Activated naive CD8-positive, alpha-beta T cell treated with anti-CD3 and anti-CD28 coated beads for 36 hours (primary cell): ENCODE measurements at regions not wholly inside any gene's neighbourhood (a gene's known extent, or its start where the extent isn't known, plus 50 kb on each side); places are given as distances from the start of the nearest gene placed in this dataset.

ENCODE experiments used
- DNase-seq: peaks from one replicate; pipeline ENCODE4 v3.0.0; 2021
- H3K27ac Mint-ChIP-seq: one replicate; pipeline ENCODE4 v1.8.0; 2022; ENCODE audit warnings: mild to moderate bottlenecking, moderate library complexity, mixed read lengths
- H3K27me3 Mint-ChIP-seq: one replicate; pipeline ENCODE4 v1.8.0; 2022; ENCODE audit warnings: mild to moderate bottlenecking, mixed read lengths
- H3K36me3 Mint-ChIP-seq: one replicate; pipeline ENCODE4 v1.8.0; 2021; ENCODE audit warnings: mild to moderate bottlenecking, mixed read lengths
- H3K4me1 Mint-ChIP-seq: one replicate; pipeline ENCODE4 v1.8.0; 2021; ENCODE audit warnings: mixed read lengths
- H3K4me3 Mint-ChIP-seq: one replicate; pipeline ENCODE4 v1.8.0; 2022; ENCODE audit warnings: mild to moderate bottlenecking, moderate library complexity, mixed read lengths
- H3K9me3 Mint-ChIP-seq: one replicate; pipeline ENCODE4 v1.8.0; 2022; ENCODE audit warnings: mixed read lengths

- no peak overlapping the region for H3K27ac Mint-ChIP-seq
- DNase-seq, result no peak
- H3K4me3 Mint-ChIP-seq, result no peak overlapping the region
- peaks cover 2% of the 10 kb centered on the region for H3K4me1 Mint-ChIP-seq
- peaks cover 51% of the 10 kb centered on the region for H3K27me3 Mint-ChIP-seq
- H3K9me3 Mint-ChIP-seq, result no peaks in the 10 kb centered on the region
- no peaks in the 10 kb centered on the region for H3K36me3 Mint-ChIP-seq
Observed at GRCh38 chr19:30695171-30695875, 323.1 kb downstream of the ZNF536 start.

GRCh38 chr19:30694156-30694755 lies 322.1 kb downstream of the ZNF536 start:
- peaks cover 59% of the 10 kb centered on the region for H3K27me3 Mint-ChIP-seq
- H3K36me3 Mint-ChIP-seq, result no peaks in the 10 kb centered on the region
- peaks cover 2% of the 10 kb centered on the region for H3K4me1 Mint-ChIP-seq
- H3K4me3 Mint-ChIP-seq, result no peak overlapping the region
- H3K27ac Mint-ChIP-seq, result no peak overlapping the region
- DNase-seq, result no peak
- no peaks in the 10 kb centered on the region for H3K9me3 Mint-ChIP-seq

GRCh38 chr19:30692879-30693503 lies 320.8 kb downstream of the ZNF536 start:
- Mint-ChIP-seq H3K4me1 (peaks cover 2% of the 10 kb centered on the region), H3K27ac (no peak overlapping the region), H3K9me3 (no peaks in the 10 kb centered on the region), H3K4me3 (no peak overlapping the region), H3K27me3 (peaks cover 70% of the 10 kb centered on the region), H3K36me3 (no peaks in the 10 kb centered on the region)
- DNase-seq, result no peak

GRCh38 chr19:30692181-30692811 lies 320.1 kb downstream of the ZNF536 start:
- no peaks in the 10 kb centered on the region for H3K9me3 Mint-ChIP-seq
- peaks cover 76% of the 10 kb centered on the region for H3K27me3 Mint-ChIP-seq
- no peak for DNase-seq
- H3K36me3 Mint-ChIP-seq, result no peaks in the 10 kb centered on the region
- no peak overlapping the region for H3K27ac Mint-ChIP-seq
- peaks cover 2% of the 10 kb centered on the region for H3K4me1 Mint-ChIP-seq
- H3K4me3 Mint-ChIP-seq, result no peak overlapping the region

- H3K9me3 Mint-ChIP-seq, result no peaks in the 10 kb centered on the region
- no peaks in the 10 kb centered on the region for H3K36me3 Mint-ChIP-seq
- no peak for DNase-seq
- H3K4me3 Mint-ChIP-seq, result no peak overlapping the region
- H3K27ac Mint-ChIP-seq, result no peak overlapping the region
- H3K27me3 Mint-ChIP-seq, result peaks cover 81% of the 10 kb centered on the region
- peaks cover 2% of the 10 kb centered on the region for H3K4me1 Mint-ChIP-seq
Observed at GRCh38 chr19:30691819-30692166, 319.6 kb downstream of the ZNF536 start.

- Mint-ChIP-seq H3K9me3 (no peaks in the 10 kb centered on the region), H3K36me3 (no peaks in the 10 kb centered on the region), H3K4me1 (peaks cover 2% of the 10 kb centered on the region), H3K27ac (no peak overlapping the region), H3K4me3 (no peak overlapping the region), H3K27me3 (peaks cover 85% of the 10 kb centered on the region)
- no peak for DNase-seq
Observed at GRCh38 chr19:30690935-30691818, 319.0 kb downstream of the ZNF536 start.

- Mint-ChIP-seq H3K9me3 (no peaks in the 10 kb centered on the region), H3K4me3 (no peak overlapping the region), H3K27ac (no peak overlapping the region), H3K4me1 (peaks cover 2% of the 10 kb centered on the region), H3K36me3 (no peaks in the 10 kb centered on the region), H3K27me3 (peaks cover 90% of the 10 kb centered on the region)
- no peak for DNase-seq
Observed at GRCh38 chr19:30690525-30690924, 318.3 kb downstream of the ZNF536 start.

- H3K36me3 Mint-ChIP-seq, result no peaks in the 10 kb centered on the region
- H3K4me3 Mint-ChIP-seq, result no peak overlapping the region
- no peak for DNase-seq
- no peak overlapping the region for H3K27ac Mint-ChIP-seq
- peaks cover 86% of the 10 kb centered on the region for H3K27me3 Mint-ChIP-seq
- H3K9me3 Mint-ChIP-seq, result no peaks in the 10 kb centered on the region
- peaks cover 2% of the 10 kb centered on the region for H3K4me1 Mint-ChIP-seq
Observed at GRCh38 chr19:30689474-30689873, 317.3 kb downstream of the ZNF536 start.

- Mint-ChIP-seq H3K27ac (no peak overlapping the region), H3K4me1 (peaks cover 2% of the 10 kb centered on the region), H3K27me3 (peaks cover 85% of the 10 kb centered on the region), H3K4me3 (no peak overlapping the region), H3K36me3 (no peaks in the 10 kb centered on the region), H3K9me3 (no peaks in the 10 kb centered on the region)
- DNase-seq, result no peak
Observed at GRCh38 chr19:30688696-30689095, 316.5 kb downstream of the ZNF536 start.

- H3K36me3 Mint-ChIP-seq, result no peaks in the 10 kb centered on the region
- no peak overlapping the region for H3K4me3 Mint-ChIP-seq
- H3K27me3 Mint-ChIP-seq, result peaks cover 83% of the 10 kb centered on the region
- H3K27ac Mint-ChIP-seq, result no peak overlapping the region
- no peaks in the 10 kb centered on the region for H3K9me3 Mint-ChIP-seq
- no peak for DNase-seq
- H3K4me1 Mint-ChIP-seq, result peaks cover 4% of the 10 kb centered on the region
Observed at GRCh38 chr19:30686826-30687566, 314.8 kb downstream of the ZNF536 start.

GRCh38 chr19:30686176-30686820 lies 314.1 kb downstream of the ZNF536 start:
- DNase-seq, result no peak
- no peak overlapping the region for H3K27ac Mint-ChIP-seq
- H3K36me3 Mint-ChIP-seq, result no peaks in the 10 kb centered on the region
- no peaks in the 10 kb centered on the region for H3K9me3 Mint-ChIP-seq
- H3K27me3 Mint-ChIP-seq, result peaks cover 78% of the 10 kb centered on the region
- H3K4me3 Mint-ChIP-seq, result no peak overlapping the region
- peaks cover 2% of the 10 kb centered on the region for H3K4me1 Mint-ChIP-seq

- Mint-ChIP-seq H3K27me3 (peaks cover 76% of the 10 kb centered on the region), H3K27ac (no peak overlapping the region), H3K9me3 (no peaks in the 10 kb centered on the region), H3K4me3 (no peak overlapping the region), H3K36me3 (no peaks in the 10 kb centered on the region), H3K4me1 (peaks cover 2% of the 10 kb centered on the region)
- no peak for DNase-seq
Observed at GRCh38 chr19:30685426-30686000, 313.3 kb downstream of the ZNF536 start.

GRCh38 chr19:30684613-30685012 lies 312.4 kb downstream of the ZNF536 start:
- Mint-ChIP-seq H3K36me3 (no peaks in the 10 kb centered on the region), H3K9me3 (no peaks in the 10 kb centered on the region), H3K4me1 (peaks cover 2% of the 10 kb centered on the region), H3K27ac (no peak overlapping the region), H3K4me3 (no peak overlapping the region), H3K27me3 (peaks cover 68% of the 10 kb centered on the region)
- no peak for DNase-seq
